Astrocyte of the cerebellum (primary cell): ENCODE measurements at regions not wholly inside any gene's neighbourhood (a gene's known extent, or its start where the extent isn't known, plus 50 kb on each side); places are given as distances from the start of the nearest gene placed in this dataset.
"Not testable (repeated sequence)": the region's sequence is repeated elsewhere in the genome, so short reads cannot be mapped to it uniquely, and the experiment has no call there.

Experiments used
- DNase-seq: peaks from one replicate; pipeline ENCODE4 v3.0.0-alpha.2; 2011; ENCODE audit warnings: low read depth
- H3K4me3 ChIP-seq: 2 replicates; pipeline ENCODE4 v1.5.1; 2011; ENCODE audit warnings: mild to moderate bottlenecking, low read depth, low read length, moderate library complexity
- in situ Hi-C: cut with HindIII; loops from 2 replicates; pipeline ENCODE4 v1.10.0; 2017; ENCODE audit warnings: low sequenced_read_pairs
- TF ChIP-seq, protein P1 (sequence below): IDR thresholded peaks from 2 replicates; pipeline ENCODE4 v1.5.1; 2012; ENCODE audit warnings: low read length, low read depth, moderate library complexity, mild to moderate bottlenecking; ENCODE audit errors: missing control alignments

DNA sequence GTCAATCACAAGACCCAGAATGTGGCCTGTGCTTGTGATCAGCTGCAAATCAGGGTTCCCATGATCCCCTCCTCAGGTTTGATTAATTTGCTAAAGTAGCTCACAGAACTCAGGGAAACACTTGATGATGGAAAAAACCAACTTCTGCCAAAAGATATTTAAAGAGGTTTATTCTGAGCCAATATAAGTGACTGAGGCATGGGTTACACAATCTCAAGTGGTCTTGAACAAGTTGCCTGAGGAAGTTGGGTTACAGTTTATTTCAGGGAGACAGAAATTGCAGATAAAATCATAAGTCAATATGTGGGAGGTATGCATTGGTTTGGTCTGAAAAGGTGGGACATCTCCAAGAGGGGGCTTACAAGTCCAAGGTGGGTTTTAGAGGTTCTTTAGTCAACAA is 243.1 kb downstream of the S1PR1 start:
- DNase-seq, result no peak
- TF ChIP-seq, protein P1, sequence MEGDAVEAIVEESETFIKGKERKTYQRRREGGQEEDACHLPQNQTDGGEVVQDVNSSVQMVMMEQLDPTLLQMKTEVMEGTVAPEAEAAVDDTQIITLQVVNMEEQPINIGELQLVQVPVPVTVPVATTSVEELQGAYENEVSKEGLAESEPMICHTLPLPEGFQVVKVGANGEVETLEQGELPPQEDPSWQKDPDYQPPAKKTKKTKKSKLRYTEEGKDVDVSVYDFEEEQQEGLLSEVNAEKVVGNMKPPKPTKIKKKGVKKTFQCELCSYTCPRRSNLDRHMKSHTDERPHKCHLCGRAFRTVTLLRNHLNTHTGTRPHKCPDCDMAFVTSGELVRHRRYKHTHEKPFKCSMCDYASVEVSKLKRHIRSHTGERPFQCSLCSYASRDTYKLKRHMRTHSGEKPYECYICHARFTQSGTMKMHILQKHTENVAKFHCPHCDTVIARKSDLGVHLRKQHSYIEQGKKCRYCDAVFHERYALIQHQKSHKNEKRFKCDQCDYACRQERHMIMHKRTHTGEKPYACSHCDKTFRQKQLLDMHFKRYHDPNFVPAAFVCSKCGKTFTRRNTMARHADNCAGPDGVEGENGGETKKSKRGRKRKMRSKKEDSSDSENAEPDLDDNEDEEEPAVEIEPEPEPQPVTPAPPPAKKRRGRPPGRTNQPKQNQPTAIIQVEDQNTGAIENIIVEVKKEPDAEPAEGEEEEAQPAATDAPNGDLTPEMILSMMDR, result no peak
- no peak overlapping the region for H3K4me3 ChIP-seq
- in situ Hi-C loops, result no loop called here

DNA sequence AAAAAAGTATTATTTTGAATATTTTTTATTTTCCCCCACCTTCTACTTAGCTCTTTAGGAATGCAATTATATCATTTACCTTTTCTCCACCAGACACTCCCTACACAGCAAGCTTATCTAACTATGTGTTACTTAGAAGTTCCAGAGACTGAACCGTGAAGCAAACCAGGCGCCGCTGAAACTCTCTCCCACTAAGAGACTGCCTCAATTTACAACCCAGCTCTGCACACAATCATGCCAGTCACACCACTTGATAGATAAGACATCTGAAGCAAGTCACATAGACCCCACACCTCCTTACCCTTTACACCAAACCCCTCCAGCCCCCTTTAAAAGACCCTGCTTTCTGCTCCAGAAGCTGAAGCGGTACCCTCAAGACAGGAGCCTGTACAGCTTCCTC is 245.5 kb downstream of the S1PR1 start:
- no peak overlapping the region for H3K4me3 ChIP-seq
- TF ChIP-seq, protein P1, result no peak
- in situ Hi-C loops, result no loop called here
- DNase-seq, result no peak

DNA sequence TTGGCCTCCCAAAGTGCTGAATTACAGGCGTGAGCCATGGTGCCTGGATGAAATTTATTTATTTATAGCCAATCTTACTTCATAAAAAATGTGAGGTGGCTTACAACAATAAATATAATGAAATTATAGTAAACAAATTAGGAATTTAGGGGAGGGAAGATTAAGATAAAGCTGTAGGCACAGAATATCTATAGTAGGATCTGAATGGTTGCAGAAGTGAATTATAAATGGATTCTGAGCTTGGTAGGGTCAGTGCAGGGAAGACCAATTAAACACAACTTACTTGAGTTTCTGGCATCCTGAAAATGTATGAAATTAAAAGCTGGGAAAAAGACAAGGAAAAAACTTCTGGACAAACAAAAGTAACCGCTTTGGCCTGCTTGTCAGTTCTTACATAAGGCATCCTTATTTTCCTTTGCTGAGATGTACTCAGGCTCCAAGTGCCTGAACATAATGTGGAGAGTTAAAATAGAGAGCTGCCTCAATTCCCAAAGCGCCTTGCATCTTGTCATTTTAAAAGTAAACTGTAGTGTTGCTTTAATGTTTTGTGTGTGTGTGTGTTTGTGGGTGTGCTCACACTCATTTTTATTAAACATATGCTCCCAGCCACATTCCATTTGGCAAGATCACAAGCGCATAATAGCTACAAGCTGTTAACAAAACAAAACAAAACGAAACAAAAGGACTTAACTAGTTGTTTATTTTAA is 247.3 kb downstream of the S1PR1 start:
- H3K4me3 ChIP-seq, result no peak overlapping the region
- DNase-seq, result no peak
- in situ Hi-C loops, result no loop called here
- TF ChIP-seq, protein P1, result no peak

DNA sequence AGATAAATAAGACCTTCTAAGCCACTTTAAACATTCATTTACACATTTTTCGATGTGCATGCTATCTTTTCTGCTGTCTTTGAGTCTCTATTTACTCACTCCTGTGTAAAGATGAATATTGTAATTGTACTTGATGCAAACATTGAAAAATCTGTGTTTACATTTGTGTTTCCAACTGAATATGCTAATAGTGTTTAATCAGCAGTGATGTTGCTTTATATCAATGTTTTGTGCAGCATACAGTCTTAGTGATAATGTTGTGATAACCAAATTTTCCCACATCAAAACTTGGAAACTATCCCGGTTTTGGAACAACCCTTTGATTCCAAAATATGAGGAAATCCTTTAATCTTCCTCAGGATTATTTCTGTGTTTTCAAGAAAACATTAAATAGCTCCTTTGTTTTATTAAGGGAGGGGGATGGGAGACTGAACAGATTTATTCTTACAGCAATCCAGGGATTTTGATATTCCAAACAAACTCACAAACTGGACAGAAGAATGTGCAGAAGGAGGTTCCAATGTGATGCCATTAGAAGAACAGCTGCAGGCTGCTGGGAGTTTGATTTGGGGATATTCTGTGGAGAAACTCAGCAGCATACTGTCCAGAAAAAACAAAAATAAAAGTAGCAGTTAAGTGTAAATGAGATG is 248.0 kb downstream of the S1PR1 start:
- TF ChIP-seq, protein P1, result no peak
- no peak overlapping the region for H3K4me3 ChIP-seq
- no peak for DNase-seq
- in situ Hi-C loops, result no loop called here

DNA sequence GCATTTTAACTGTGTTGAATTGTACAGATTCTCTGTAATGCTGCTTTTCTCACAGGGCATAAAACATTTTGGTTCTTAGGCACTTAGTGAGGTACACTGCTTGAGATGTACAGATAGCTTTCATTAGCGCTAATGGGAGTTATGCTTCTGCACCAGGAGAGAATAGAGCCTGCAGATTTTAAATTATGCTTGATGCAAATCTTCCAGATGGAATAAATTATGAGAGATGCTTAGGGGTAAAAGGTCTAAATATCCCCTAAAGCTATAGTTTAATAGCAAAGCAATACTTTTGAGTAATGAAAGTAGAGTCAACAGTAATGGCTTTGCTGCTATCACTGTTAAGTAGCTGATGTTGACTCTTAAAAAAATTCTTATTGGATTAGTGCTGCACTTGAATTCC is 248.9 kb downstream of the S1PR1 start:
- TF ChIP-seq, protein P1, result no peak
- DNase-seq, result no peak
- H3K4me3 ChIP-seq, result no peak overlapping the region
- in situ Hi-C loops, result no loop called here

DNA sequence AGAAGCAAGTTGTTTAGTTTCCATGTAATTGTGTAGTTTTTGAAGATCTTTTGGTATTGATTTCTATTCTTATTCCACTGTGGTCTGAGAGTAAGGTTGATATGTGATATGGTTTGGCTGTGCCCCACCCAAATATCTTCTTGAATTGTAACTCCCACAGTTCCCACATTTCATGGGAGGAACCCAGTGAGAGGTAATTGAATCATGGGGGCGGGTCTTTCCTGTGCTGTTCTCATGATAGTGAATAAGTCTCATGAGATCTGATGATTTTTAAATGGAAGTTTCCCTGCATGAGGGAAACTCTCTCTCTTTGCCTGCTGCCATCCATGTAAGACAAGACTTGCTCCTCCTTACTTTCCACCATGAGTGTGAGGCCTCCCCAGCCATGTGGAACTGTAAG is 255.3 kb downstream of the S1PR1 start:
- DNase-seq, H3K4me3 ChIP-seq, in situ Hi-C loops: not testable (repeated sequence)

DNA sequence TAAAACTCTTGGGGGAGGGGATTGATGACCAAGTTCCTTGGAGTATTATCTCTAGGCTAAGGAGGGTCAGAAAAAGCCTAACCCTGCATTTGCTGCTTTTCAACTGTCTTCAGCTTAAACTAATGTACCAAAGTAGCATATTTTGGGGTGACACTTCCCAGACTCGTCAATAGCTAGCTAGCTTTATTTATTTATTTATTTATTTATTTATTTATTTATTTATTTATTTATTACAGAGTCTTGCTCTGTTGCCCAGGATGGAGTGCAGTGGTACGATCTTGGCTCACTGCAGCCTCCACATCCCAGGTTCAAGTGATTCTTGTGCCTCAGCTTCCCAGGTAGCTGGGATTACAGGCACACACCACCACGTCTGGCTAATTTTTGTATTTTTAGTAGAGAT is 257.1 kb downstream of the S1PR1 start:
- in situ Hi-C loops, H3K4me3 ChIP-seq, DNase-seq: not testable (repeated sequence)
